GM12878 (cell line): ENCODE measurements at regions not wholly inside any gene's neighbourhood (a gene's known extent, or its start where the extent isn't known, plus 50 kb on each side); places are given as distances from the start of the nearest gene placed in this dataset.

Source experiments
- ATAC-seq: fragments of 200-7000 bp; cut with Tn5 transposase; 3 replicates; pipeline ENCODE4 v1.9.1; 2020; ENCODE audit warnings: mild to moderate bottlenecking, moderate library complexity
- BruUV-seq: library from RNA; stranded (reverse); fragments of 400-500 nt; replicated peaks from 2 replicates; lab custom pipeline; 2021; lab: Mats Ljungman, UMichigan
- CTCF ChIA-PET: fragments of 300-600 bp; sonication (Branson Sonifier 250); formaldehyde crosslinking; extraction: SDS; loops from one replicate; lab custom pipeline; 2021; ENCODE audit warnings: inconsistent platforms; lab: Yijun Ruan, JAX
- POLR2A ChIA-PET: fragments of 350-600 bp; formaldehyde crosslinking; extraction: SDS; loops from one replicate; lab custom pipeline; 2021; ENCODE audit warnings: inconsistent platforms; lab: Charles Lee
- RAD21 ChIA-PET: fragments of 300-600 bp; sonication (Branson Sonifier 250); formaldehyde crosslinking; loops from one replicate; lab custom pipeline; 2023; ENCODE audit warnings: antibody characterized with exemption; ENCODE audit not compliant: unreplicated experiment; lab: Charles Lee
- SMC1A ChIA-PET: fragments of 300-600 bp; sonication (Branson Sonifier 250); formaldehyde crosslinking; loops from one replicate; lab custom pipeline; 2023; ENCODE audit not compliant: unreplicated experiment, uncharacterized antibody; lab: Charles Lee
- DNase-seq: peaks from one replicate; pipeline ENCODE4 v3.0.0-alpha.2; 2011; ENCODE audit warnings: low read depth, low spot score
- FAIRE-seq: peaks from 3 replicates; lab custom pipeline; 2011; peaks lifted over from hg19 to GRCh38; lab: Jason Lieb, UNC
- H2AFZ ChIP-seq: 2 replicates; pipeline ENCODE4 v1.6.0; 2011; ENCODE audit warnings: low read depth, low read length, control low read depth; ENCODE audit not compliant: control insufficient read depth
- H3K27ac ChIP-seq: 2 replicates; pipeline ENCODE4 v1.5.1; 2011; ENCODE audit warnings: control low read depth; ENCODE audit not compliant: control insufficient read depth, insufficient read depth
- H3K27me3 ChIP-seq, 2 experiments: replicated peaks in 1 of 2; 2 replicates each; pipeline versions ENCODE4 v1.6.0 to v1.6.1; 2011; ENCODE audit warnings: low read length in 1 of 2; ENCODE audit not compliant: control insufficient read depth in 2 of 2, insufficient read depth in 2 of 2
- H3K36me3 ChIP-seq, 2 experiments: 2 replicates each; pipeline ENCODE4 v1.5.1; 2011; ENCODE audit warnings: low read length in 1 of 2; ENCODE audit not compliant: control insufficient read depth in 2 of 2, insufficient read depth in 2 of 2
- H3K4me1 ChIP-seq: 2 replicates; pipeline ENCODE4 v1.6.1; 2011; ENCODE audit warnings: mild to moderate bottlenecking, low read length, moderate library complexity, mixed read lengths; ENCODE audit not compliant: control insufficient read depth, insufficient read depth
- H3K4me2 ChIP-seq: 2 replicates; pipeline ENCODE4 v1.6.0; 2011; ENCODE audit warnings: control low read depth; ENCODE audit not compliant: control insufficient read depth, insufficient read depth
- H3K4me3 ChIP-seq: fragments of 200-600 bp; sonication (generic); 2 replicates; pipeline ENCODE4 v1.5.1; 2016
- H3K79me2 ChIP-seq: 2 replicates; pipeline ENCODE4 v1.6.0; 2011; ENCODE audit warnings: low read length; ENCODE audit not compliant: control insufficient read depth, insufficient read depth
- H3K9ac ChIP-seq: 2 replicates; pipeline ENCODE4 v1.8.0; 2011; ENCODE audit warnings: low read length, control low read depth, mixed read lengths; ENCODE audit not compliant: control insufficient read depth, insufficient read depth
- H3K9me3 ChIP-seq: replicated peaks from 3 replicates; pipeline ENCODE4 v1.5.1; 2011; ENCODE audit warnings: mild to moderate bottlenecking, low read length; ENCODE audit not compliant: control insufficient read depth, insufficient read depth
- H4K20me1 ChIP-seq: 2 replicates; pipeline ENCODE4 v1.6.0; 2011; ENCODE audit not compliant: control insufficient read depth, insufficient read depth
- BHLHE40 ChIP-seq, 2 experiments: fragments of 450-650 bp in 1 of 2; IDR thresholded peaks; 2 replicates each; pipeline ENCODE4 v1.6.1; 2011 to 2017; ENCODE audit warnings: low read depth in 2 of 2, borderline replicate concordance in 1 of 2, improper control_type of control experiment in 1 of 2, low read length in 1 of 2, mild to moderate bottlenecking in 1 of 2
- IRF4 ChIP-seq: IDR thresholded peaks from 2 replicates; pipeline ENCODE4 v1.6.1; 2011; ENCODE audit warnings: low read depth, low read length
- MEF2A ChIP-seq: IDR thresholded peaks from 2 replicates; pipeline ENCODE4 v1.6.1; 2011; ENCODE audit warnings: low read depth, mild to moderate bottlenecking, low read length, moderate library complexity; ENCODE audit not compliant: insufficient read depth
- MTA3 ChIP-seq: IDR thresholded peaks from 2 replicates; pipeline ENCODE4 v1.6.1; 2012; ENCODE audit warnings: low read length, inconsistent platforms, borderline replicate concordance
- NR2F1 ChIP-seq: fragments of 450-650 bp; conservative IDR thresholded peaks from 2 replicates; pipeline ENCODE4 v1.6.1; 2017; ENCODE audit warnings: mild to moderate bottlenecking
- RBBP5 ChIP-seq: fragments of 200-600 bp; sonication (generic); conservative IDR thresholded peaks from 2 replicates; pipeline ENCODE4 v1.6.1; 2016
- RFX5 ChIP-seq: IDR thresholded peaks from 2 replicates; pipeline ENCODE4 v1.6.1; 2011; ENCODE audit warnings: low read depth, low read length, improper control_type of control experiment
- STAT1 ChIP-seq: fragments of 450-650 bp; conservative IDR thresholded peaks from 2 replicates; pipeline ENCODE4 v1.6.1; 2014; ENCODE audit warnings: antibody characterized with exemption, mild to moderate bottlenecking
- STAT3 ChIP-seq: IDR thresholded peaks from 2 replicates; pipeline ENCODE4 v1.6.1; 2011; ENCODE audit warnings: low read depth, low read length, improper control_type of control experiment
- WGBS: methylation state at CpG from one replicate; pipeline ENCODE4 v1.1.6; 2016; ENCODE audit warnings: low lambda C conversion rate; ENCODE audit not compliant: insufficient replicate concordance, insufficient coverage; ENCODE audit errors: missing lambda C conversion rate; 5-methylcytosine and 5-hydroxymethylcytosine counted together
- in situ Hi-C: fragments of 300-500 bp; cut with MboI; formaldehyde crosslinking; loops from 9 replicates; pipeline ENCODE4 v1.14.3; 2018; ENCODE audit warnings: mixed read lengths
- intact Hi-C: fragments of 100-400 bp; cut with micrococcal nuclease; formaldehyde crosslinking; loops from one replicate; pipeline ENCODE4 v1.14.2; 2022; ENCODE audit not compliant: unreplicated experiment
- TF ChIP-seq, protein P1 (sequence below): IDR thresholded peaks from 2 replicates; pipeline ENCODE4 v1.6.1; 2012; ENCODE audit warnings: low read depth, low read length, improper control_type of control experiment

DNA sequence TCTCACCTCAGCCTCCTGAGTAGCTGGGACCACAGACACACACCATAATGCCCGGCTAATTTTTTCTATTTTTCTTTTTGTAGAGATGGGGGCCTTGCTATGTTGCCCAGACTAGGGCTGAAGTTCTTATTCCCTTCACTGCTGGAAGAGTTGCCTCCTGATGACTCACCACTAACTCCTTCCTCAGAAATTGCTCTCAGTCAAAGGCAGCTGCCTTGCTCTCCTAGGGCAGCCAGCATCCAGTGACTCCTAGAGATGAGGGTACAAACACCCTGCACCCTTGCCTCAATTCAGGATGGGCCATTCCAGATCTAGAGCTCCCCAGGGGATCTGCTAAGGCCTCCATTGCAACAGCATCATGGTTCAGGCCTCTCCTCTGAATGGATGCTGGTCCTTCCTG lies 54.0 kb upstream of the RASSF8 start:
- in situ Hi-C loops = no loop called here
- Histone ChIP-seq H4K20me1 (no peaks in the 10 kb centered on the region), H3K27ac (no peak overlapping the region), H3K4me3 (no peak overlapping the region), H3K9me3 (no peaks in the 10 kb centered on the region), H3K79me2 (no peaks in the 10 kb centered on the region), H3K36me3 (no peaks in the 10 kb centered on the region), H3K27me3 (no peaks in the 10 kb centered on the region), H3K9ac (no peak overlapping the region), H2AFZ (no peak overlapping the region), H3K4me1 (no peaks in the 10 kb centered on the region), H3K4me2 (no peak overlapping the region)
- RAD21 ChIA-PET = no interaction called here
- SMC1A ChIA-PET = no interaction called here
- FAIRE-seq (no peak), DNase-seq (no peak), ATAC-seq (no peak)
- TF ChIP-seq STAT1 = no peak
- CTCF ChIA-PET = no interaction called here
- no TSS peak for BruUV-seq
- POLR2A ChIA-PET = no interaction called here
- intact Hi-C loops = no loop called here
- WGBS = 42% methylated on average over 1 of the region's 1 CpG

DNA sequence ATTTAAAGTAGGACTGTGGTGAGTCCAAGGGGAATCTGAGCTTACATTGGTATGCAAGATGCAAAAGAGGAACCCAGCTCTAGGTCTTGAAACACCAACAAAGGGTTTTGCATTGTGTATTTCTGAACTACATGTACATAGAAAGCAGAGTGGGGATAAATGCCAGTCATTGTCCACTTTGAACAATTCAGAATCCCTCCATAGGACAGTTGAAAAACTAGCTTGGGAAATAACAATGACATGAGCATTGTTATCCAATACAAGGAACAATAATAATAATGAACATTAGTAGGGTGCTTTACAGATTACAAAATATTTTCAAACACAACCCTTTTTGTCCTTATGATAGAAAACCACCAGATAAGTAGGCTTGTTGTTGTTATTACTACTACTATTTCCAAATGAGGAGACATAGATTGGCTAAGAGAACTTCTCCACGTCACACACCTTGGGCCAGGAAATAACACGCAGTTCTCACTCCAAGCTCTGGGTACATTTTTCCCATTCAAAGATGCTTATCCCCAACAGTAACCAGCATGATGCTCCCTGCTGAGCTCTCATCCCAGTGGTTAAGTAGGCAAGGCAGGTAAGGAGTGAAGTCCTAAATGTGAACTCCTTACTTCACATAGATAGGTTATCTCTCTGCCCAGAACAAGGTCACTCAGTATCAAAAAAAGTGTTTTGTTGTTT lies 51.7 kb upstream of the RASSF8 start:
- H3K9me3 ChIP-seq = no peaks in the 10 kb centered on the region
- H3K27me3 ChIP-seq = no peaks in the 10 kb centered on the region
- no TSS peak for BruUV-seq
- in situ Hi-C loops (no loop called here), intact Hi-C loops (no loop called here)
- POLR2A ChIA-PET = no interaction called here
- H4K20me1 ChIP-seq = no peaks in the 10 kb centered on the region
- no peak overlapping the region for H3K4me2 ChIP-seq
- RAD21 ChIA-PET = no interaction called here
- no peak overlapping the region for H3K4me3 ChIP-seq
- ATAC-seq (no peak), FAIRE-seq (no peak), DNase-seq (no peak)
- H3K79me2 ChIP-seq = no peaks in the 10 kb centered on the region
- no peaks in the 10 kb centered on the region for H3K36me3 ChIP-seq
- H2AFZ ChIP-seq = no peak overlapping the region
- WGBS = 20% methylated on average over 2 of the region's 2 CpGs
- CTCF ChIA-PET = no interaction called here
- no peak for TF ChIP-seq STAT3
- TF ChIP-seq RBBP5 = no peak
- TF ChIP-seq NR2F1 = no peak
- TF ChIP-seq RFX5 = no peak
- no peak for TF ChIP-seq IRF4
- TF ChIP-seq, protein P1, sequence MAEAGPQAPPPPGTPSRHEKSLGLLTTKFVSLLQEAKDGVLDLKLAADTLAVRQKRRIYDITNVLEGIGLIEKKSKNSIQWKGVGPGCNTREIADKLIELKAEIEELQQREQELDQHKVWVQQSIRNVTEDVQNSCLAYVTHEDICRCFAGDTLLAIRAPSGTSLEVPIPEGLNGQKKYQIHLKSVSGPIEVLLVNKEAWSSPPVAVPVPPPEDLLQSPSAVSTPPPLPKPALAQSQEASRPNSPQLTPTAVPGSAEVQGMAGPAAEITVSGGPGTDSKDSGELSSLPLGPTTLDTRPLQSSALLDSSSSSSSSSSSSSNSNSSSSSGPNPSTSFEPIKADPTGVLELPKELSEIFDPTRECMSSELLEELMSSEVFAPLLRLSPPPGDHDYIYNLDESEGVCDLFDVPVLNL = no peak
- no peak for TF ChIP-seq MTA3
- TF ChIP-seq BHLHE40 (IDR thresholded peaks at IDR 0.05; ENCODE audit: borderline replicate concordance in 1 of 2, low read depth in 2 of 2, low read length in 1 of 2) = no peak
- no peak for TF ChIP-seq MEF2A
- SMC1A ChIA-PET = no interaction called here
- no peak overlapping the region for H3K27ac ChIP-seq
- H3K9ac ChIP-seq = no peak overlapping the region
- no peaks in the 10 kb centered on the region for H3K4me1 ChIP-seq
